K562 (cell line): ENCODE measurements at regions not wholly inside any gene's neighbourhood (a gene's known extent, or its start where the extent isn't known, plus 50 kb on each side); places are given as distances from the start of the nearest gene placed in this dataset.

Experiments used
- RERE ChIP-seq: sonication (generic); formaldehyde crosslinking; IDR thresholded peaks from 2 replicates; pipeline ENCODE4 v1.8.0; 2023; ENCODE audit warnings: missing genetic modification reagents, mild to moderate bottlenecking, borderline replicate concordance
- ZHX1 ChIP-seq: fragments of 150-350 bp; conservative IDR thresholded peaks from 2 replicates; pipeline ENCODE4 v1.6.1; 2014; ENCODE audit warnings: low read length
- ZNF57 ChIP-seq: fragments of 450-650 bp; formaldehyde crosslinking; IDR thresholded peaks from 2 replicates; pipeline ENCODE4 v1.4.0; 2020; ENCODE audit warnings: mild to moderate bottlenecking, moderate library complexity

GRCh38 chr2:208609166-208609804 lies 202.7 kb downstream of the PTH2R start (continued):
- no peak for TF ChIP-seq RERE (CRISPR knock-in tag)
- TF ChIP-seq ZHX1, result no peak
- no peak for TF ChIP-seq ZNF57 (CRISPR knock-in tag)
